GM23338 (cell line): ENCODE measurements at regions not wholly inside any gene's neighbourhood (a gene's known extent, or its start where the extent isn't known, plus 50 kb on each side); places are given as distances from the start of the nearest gene placed in this dataset.

Experiments
- ATAC-seq: fragments of 200-7000 bp; cut with Tn5 transposase; 3 replicates; pipeline ENCODE4 v1.9.1; 2020
- DNase-seq: peaks from one replicate; pipeline ENCODE4 v3.0.0-alpha.2; 2015; ENCODE audit warnings: low spot score
- H2AFZ ChIP-seq: fragments of 200-600 bp; sonication (generic); 2 replicates; pipeline ENCODE4 v1.8.0; 2016; ENCODE audit warnings: antibody characterized with exemption, mild to moderate bottlenecking, moderate library complexity
- H3F3A ChIP-seq: fragments of 200-600 bp; sonication (generic); replicated peaks from 2 replicates; pipeline ENCODE4 v1.8.0; 2017; ENCODE audit warnings: antibody characterized with exemption, mixed run types, low read depth
- H3K27ac ChIP-seq: fragments of 200-600 bp; sonication (generic); 2 replicates; pipeline ENCODE4 v1.6.1; 2016; ENCODE audit warnings: low read depth
- H3K27me3 ChIP-seq: fragments of 200-600 bp; sonication (generic); 2 replicates; pipeline ENCODE4 v1.8.0; 2016; ENCODE audit warnings: mild to moderate bottlenecking, mixed run types, moderate library complexity; ENCODE audit not compliant: insufficient read depth
- H3K36me3 ChIP-seq: fragments of 200-600 bp; sonication (generic); 2 replicates; pipeline ENCODE4 v1.8.0; 2016; ENCODE audit warnings: mild to moderate bottlenecking; ENCODE audit not compliant: insufficient read depth
- H3K4me1 ChIP-seq: fragments of 200-600 bp; sonication (generic); 2 replicates; pipeline ENCODE4 v1.8.0; 2016; ENCODE audit warnings: mild to moderate bottlenecking, moderate library complexity; ENCODE audit not compliant: insufficient read depth
- H3K4me2 ChIP-seq: fragments of 200-600 bp; sonication (generic); 2 replicates; pipeline ENCODE4 v1.7.1; 2017; ENCODE audit warnings: mixed run types
- H3K4me3 ChIP-seq: fragments of 200-600 bp; sonication (generic); 2 replicates; pipeline ENCODE4 v1.6.1; 2016; ENCODE audit warnings: mixed run types
- H3K79me2 ChIP-seq: fragments of 200-600 bp; sonication (generic); replicated peaks from 2 replicates; pipeline ENCODE4 v1.8.0; 2017; ENCODE audit warnings: mild to moderate bottlenecking; ENCODE audit not compliant: insufficient read depth
- H3K9me2 ChIP-seq: fragments of 200-600 bp; sonication (generic); 2 replicates; pipeline ENCODE4 v1.8.0; 2017; ENCODE audit not compliant: insufficient read depth
- H4K20me1 ChIP-seq: fragments of 200-600 bp; sonication (generic); replicated peaks from 2 replicates; pipeline ENCODE4 v1.8.0; 2017; ENCODE audit warnings: mild to moderate bottlenecking; ENCODE audit not compliant: insufficient read depth
- H3K27ac Mint-ChIP-seq: 2 replicates; pipeline ENCODE4 v1.8.0; 2020; ENCODE audit warnings: inconsistent platforms, mild to moderate bottlenecking, moderate library complexity, mixed read lengths
- H3K27me3 Mint-ChIP-seq: 3 replicates; pipeline ENCODE4 v1.8.0; 2022; ENCODE audit warnings: low read depth, mild to moderate bottlenecking, moderate library complexity, mixed read lengths, inconsistent platforms; ENCODE audit not compliant: insufficient read depth, poor library complexity
- H3K36me3 Mint-ChIP-seq: 3 replicates; pipeline ENCODE4 v1.8.0; 2021; ENCODE audit warnings: low read depth, mild to moderate bottlenecking, inconsistent platforms, moderate library complexity, mixed read lengths
- H3K4me1 Mint-ChIP-seq: 3 replicates; pipeline ENCODE4 v1.8.0; 2020; ENCODE audit warnings: mild to moderate bottlenecking, inconsistent platforms, mixed read lengths
- H3K4me3 Mint-ChIP-seq: 3 replicates; pipeline ENCODE4 v1.8.0; 2021; ENCODE audit warnings: moderate library complexity, mild to moderate bottlenecking, inconsistent platforms, mixed read lengths
- H3K9me3 Mint-ChIP-seq: 3 replicates; pipeline ENCODE4 v1.8.0; 2020; ENCODE audit warnings: moderate library complexity, mild to moderate bottlenecking, inconsistent platforms, mixed read lengths
- CREB1 ChIP-seq: fragments of 250-450 bp; sonication (Bioruptor Pico); IDR thresholded peaks from 2 replicates; pipeline ENCODE4 v1.5.0; 2020; ENCODE audit warnings: low read depth, mild to moderate bottlenecking, moderate library complexity
- EZH2 ChIP-seq: fragments of 200-600 bp; sonication (generic); IDR thresholded peaks from one replicate; pipeline ENCODE4 v1.8.0; 2017; ENCODE audit warnings: antibody characterized with exemption, mild to moderate bottlenecking, low read depth; ENCODE audit not compliant: unreplicated experiment
- JUNB ChIP-seq: IDR thresholded peaks from one replicate; pipeline ENCODE4 v1.6.1; 2016; ENCODE audit warnings: antibody characterized with exemption; ENCODE audit not compliant: unreplicated experiment
- POLR2AphosphoS5 ChIP-seq: IDR thresholded peaks from 2 replicates; pipeline ENCODE4 v1.6.1; 2016; ENCODE audit warnings: antibody characterized with exemption, low read depth
- STAT1 ChIP-seq: IDR thresholded peaks from one replicate; pipeline ENCODE4 v1.6.1; 2016; ENCODE audit warnings: antibody characterized with exemption; ENCODE audit not compliant: unreplicated experiment
- ZNF114 ChIP-seq: fragments of 250-450 bp; sonication (Bioruptor Pico); IDR thresholded peaks from 2 replicates; pipeline ENCODE4 v1.5.0; 2020; ENCODE audit warnings: mild to moderate bottlenecking, moderate library complexity
- TF ChIP-seq, protein P1 (sequence below), 2 experiments: fragments of 200-600 bp in 1 of 2; sonication (generic) in 1 of 2; conservative IDR thresholded peaks; 2 replicates each; pipeline versions ENCODE4 v1.5.1 to v1.6.1; 2016 to 2017; ENCODE audit warnings: antibody characterized with exemption in 2 of 2, low read depth in 2 of 2, mild to moderate bottlenecking in 2 of 2, moderate library complexity in 1 of 2
- TF ChIP-seq, protein P2 (sequence below): IDR thresholded peaks from 2 replicates; pipeline ENCODE4 v1.6.1; 2016; ENCODE audit warnings: antibody characterized with exemption
- TF ChIP-seq, protein P3 (sequence below): IDR thresholded peaks from one replicate; pipeline ENCODE4 v1.6.1; 2018; ENCODE audit warnings: antibody characterized with exemption; ENCODE audit not compliant: unreplicated experiment
- TF ChIP-seq, protein P4 (sequence below): fragments of 250-450 bp; sonication (Bioruptor Pico); IDR thresholded peaks from 2 replicates; pipeline ENCODE4 v1.5.0; 2020; ENCODE audit warnings: mild to moderate bottlenecking, moderate library complexity

DNA sequence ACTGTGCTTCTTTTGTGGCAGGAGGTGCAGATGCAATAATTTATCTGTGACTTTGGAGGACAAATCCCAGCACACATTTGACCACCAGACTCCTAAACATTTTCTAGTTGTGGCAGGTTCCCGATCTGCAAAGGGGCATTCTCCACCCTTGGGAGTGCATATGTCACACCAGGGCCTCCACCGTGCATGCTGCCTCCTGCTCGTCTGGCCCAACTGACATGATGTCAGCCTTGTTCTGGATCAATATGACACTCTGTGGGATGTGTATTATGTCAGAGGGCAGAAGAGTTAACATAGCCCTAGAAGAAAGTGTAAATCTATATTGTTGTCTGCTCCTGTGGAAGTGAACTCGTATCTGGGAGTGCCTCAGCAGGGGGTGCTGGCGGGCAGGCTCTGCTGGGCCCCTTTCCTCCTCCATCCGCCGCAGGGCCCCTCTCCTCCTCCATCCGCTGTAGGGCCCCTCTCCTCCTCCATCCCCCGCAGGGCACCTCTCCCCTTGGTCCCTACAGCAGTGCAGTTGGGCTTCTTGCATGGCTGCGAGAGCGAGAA, 97.7 kb upstream of the PPP1R26 start (continued):
- TF ChIP-seq, protein P1, sequence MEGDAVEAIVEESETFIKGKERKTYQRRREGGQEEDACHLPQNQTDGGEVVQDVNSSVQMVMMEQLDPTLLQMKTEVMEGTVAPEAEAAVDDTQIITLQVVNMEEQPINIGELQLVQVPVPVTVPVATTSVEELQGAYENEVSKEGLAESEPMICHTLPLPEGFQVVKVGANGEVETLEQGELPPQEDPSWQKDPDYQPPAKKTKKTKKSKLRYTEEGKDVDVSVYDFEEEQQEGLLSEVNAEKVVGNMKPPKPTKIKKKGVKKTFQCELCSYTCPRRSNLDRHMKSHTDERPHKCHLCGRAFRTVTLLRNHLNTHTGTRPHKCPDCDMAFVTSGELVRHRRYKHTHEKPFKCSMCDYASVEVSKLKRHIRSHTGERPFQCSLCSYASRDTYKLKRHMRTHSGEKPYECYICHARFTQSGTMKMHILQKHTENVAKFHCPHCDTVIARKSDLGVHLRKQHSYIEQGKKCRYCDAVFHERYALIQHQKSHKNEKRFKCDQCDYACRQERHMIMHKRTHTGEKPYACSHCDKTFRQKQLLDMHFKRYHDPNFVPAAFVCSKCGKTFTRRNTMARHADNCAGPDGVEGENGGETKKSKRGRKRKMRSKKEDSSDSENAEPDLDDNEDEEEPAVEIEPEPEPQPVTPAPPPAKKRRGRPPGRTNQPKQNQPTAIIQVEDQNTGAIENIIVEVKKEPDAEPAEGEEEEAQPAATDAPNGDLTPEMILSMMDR (conservative IDR thresholded peaks at IDR 0.05; ENCODE audit: low read depth in 2 of 2): no peak

DNA sequence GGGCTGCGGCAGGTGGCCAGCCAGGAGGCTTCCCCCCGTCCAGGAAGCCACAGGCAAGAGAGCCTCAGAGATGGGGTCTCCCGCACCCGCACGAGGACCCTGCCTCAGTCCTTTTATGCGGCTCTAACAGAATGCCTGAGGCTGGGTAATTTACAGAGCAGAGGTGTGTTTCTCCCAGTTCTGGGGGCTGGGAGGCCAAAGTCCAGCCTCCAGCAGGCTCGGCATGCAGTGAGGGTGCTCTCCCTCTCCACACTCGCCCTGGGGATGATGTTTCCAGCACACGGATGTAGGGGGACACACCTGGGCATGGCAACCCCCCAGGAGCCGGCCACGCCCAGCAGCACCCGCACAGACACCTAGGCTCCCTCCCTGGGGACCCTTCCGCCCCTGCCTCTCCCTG, 95.4 kb upstream of the PPP1R26 start:
- DNase-seq: no peak
- Histone ChIP-seq H4K20me1 (no peaks in the 10 kb centered on the region), H3K4me3 (no peak overlapping the region), H3F3A (no peaks in the 10 kb centered on the region), H3K27me3 (no peaks in the 10 kb centered on the region), H3K9me2 (no peaks in the 10 kb centered on the region), H3K27ac (no peak overlapping the region), H3K4me2 (no peak overlapping the region), H3K4me1 (no peaks in the 10 kb centered on the region), H3K79me2 (no peaks in the 10 kb centered on the region), H2AFZ (no peak overlapping the region), H3K36me3 (no peaks in the 10 kb centered on the region)
- no peaks in the 10 kb centered on the region for H3K4me1 Mint-ChIP-seq
- peaks cover 6% of the 10 kb centered on the region for H3K27me3 Mint-ChIP-seq
- no peak overlapping the region for H3K4me3 Mint-ChIP-seq
- no peak for ATAC-seq
- H3K27ac Mint-ChIP-seq: no peak overlapping the region
- peaks cover 8% of the 10 kb centered on the region; the same call in 1 of the 3 replicates for H3K9me3 Mint-ChIP-seq
- H3K36me3 Mint-ChIP-seq: no peaks in the 10 kb centered on the region; the same call in 1 of the 3 replicates
- TF ChIP-seq, protein P2, sequence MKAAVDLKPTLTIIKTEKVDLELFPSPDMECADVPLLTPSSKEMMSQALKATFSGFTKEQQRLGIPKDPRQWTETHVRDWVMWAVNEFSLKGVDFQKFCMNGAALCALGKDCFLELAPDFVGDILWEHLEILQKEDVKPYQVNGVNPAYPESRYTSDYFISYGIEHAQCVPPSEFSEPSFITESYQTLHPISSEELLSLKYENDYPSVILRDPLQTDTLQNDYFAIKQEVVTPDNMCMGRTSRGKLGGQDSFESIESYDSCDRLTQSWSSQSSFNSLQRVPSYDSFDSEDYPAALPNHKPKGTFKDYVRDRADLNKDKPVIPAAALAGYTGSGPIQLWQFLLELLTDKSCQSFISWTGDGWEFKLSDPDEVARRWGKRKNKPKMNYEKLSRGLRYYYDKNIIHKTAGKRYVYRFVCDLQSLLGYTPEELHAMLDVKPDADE: no peak
- TF ChIP-seq ZNF114 (no peak), CREB1 (CRISPR knock-in tag) (no peak), POLR2AphosphoS5 (no peak), STAT1 (no peak), EZH2 (no peak), JUNB (no peak)
- TF ChIP-seq, protein P3, sequence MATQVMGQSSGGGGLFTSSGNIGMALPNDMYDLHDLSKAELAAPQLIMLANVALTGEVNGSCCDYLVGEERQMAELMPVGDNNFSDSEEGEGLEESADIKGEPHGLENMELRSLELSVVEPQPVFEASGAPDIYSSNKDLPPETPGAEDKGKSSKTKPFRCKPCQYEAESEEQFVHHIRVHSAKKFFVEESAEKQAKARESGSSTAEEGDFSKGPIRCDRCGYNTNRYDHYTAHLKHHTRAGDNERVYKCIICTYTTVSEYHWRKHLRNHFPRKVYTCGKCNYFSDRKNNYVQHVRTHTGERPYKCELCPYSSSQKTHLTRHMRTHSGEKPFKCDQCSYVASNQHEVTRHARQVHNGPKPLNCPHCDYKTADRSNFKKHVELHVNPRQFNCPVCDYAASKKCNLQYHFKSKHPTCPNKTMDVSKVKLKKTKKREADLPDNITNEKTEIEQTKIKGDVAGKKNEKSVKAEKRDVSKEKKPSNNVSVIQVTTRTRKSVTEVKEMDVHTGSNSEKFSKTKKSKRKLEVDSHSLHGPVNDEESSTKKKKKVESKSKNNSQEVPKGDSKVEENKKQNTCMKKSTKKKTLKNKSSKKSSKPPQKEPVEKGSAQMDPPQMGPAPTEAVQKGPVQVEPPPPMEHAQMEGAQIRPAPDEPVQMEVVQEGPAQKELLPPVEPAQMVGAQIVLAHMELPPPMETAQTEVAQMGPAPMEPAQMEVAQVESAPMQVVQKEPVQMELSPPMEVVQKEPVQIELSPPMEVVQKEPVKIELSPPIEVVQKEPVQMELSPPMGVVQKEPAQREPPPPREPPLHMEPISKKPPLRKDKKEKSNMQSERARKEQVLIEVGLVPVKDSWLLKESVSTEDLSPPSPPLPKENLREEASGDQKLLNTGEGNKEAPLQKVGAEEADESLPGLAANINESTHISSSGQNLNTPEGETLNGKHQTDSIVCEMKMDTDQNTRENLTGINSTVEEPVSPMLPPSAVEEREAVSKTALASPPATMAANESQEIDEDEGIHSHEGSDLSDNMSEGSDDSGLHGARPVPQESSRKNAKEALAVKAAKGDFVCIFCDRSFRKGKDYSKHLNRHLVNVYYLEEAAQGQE: no peak
- TF ChIP-seq, protein P1 (conservative IDR thresholded peaks at IDR 0.05; ENCODE audit: low read depth in 2 of 2): no peak
- TF ChIP-seq, protein P4, sequence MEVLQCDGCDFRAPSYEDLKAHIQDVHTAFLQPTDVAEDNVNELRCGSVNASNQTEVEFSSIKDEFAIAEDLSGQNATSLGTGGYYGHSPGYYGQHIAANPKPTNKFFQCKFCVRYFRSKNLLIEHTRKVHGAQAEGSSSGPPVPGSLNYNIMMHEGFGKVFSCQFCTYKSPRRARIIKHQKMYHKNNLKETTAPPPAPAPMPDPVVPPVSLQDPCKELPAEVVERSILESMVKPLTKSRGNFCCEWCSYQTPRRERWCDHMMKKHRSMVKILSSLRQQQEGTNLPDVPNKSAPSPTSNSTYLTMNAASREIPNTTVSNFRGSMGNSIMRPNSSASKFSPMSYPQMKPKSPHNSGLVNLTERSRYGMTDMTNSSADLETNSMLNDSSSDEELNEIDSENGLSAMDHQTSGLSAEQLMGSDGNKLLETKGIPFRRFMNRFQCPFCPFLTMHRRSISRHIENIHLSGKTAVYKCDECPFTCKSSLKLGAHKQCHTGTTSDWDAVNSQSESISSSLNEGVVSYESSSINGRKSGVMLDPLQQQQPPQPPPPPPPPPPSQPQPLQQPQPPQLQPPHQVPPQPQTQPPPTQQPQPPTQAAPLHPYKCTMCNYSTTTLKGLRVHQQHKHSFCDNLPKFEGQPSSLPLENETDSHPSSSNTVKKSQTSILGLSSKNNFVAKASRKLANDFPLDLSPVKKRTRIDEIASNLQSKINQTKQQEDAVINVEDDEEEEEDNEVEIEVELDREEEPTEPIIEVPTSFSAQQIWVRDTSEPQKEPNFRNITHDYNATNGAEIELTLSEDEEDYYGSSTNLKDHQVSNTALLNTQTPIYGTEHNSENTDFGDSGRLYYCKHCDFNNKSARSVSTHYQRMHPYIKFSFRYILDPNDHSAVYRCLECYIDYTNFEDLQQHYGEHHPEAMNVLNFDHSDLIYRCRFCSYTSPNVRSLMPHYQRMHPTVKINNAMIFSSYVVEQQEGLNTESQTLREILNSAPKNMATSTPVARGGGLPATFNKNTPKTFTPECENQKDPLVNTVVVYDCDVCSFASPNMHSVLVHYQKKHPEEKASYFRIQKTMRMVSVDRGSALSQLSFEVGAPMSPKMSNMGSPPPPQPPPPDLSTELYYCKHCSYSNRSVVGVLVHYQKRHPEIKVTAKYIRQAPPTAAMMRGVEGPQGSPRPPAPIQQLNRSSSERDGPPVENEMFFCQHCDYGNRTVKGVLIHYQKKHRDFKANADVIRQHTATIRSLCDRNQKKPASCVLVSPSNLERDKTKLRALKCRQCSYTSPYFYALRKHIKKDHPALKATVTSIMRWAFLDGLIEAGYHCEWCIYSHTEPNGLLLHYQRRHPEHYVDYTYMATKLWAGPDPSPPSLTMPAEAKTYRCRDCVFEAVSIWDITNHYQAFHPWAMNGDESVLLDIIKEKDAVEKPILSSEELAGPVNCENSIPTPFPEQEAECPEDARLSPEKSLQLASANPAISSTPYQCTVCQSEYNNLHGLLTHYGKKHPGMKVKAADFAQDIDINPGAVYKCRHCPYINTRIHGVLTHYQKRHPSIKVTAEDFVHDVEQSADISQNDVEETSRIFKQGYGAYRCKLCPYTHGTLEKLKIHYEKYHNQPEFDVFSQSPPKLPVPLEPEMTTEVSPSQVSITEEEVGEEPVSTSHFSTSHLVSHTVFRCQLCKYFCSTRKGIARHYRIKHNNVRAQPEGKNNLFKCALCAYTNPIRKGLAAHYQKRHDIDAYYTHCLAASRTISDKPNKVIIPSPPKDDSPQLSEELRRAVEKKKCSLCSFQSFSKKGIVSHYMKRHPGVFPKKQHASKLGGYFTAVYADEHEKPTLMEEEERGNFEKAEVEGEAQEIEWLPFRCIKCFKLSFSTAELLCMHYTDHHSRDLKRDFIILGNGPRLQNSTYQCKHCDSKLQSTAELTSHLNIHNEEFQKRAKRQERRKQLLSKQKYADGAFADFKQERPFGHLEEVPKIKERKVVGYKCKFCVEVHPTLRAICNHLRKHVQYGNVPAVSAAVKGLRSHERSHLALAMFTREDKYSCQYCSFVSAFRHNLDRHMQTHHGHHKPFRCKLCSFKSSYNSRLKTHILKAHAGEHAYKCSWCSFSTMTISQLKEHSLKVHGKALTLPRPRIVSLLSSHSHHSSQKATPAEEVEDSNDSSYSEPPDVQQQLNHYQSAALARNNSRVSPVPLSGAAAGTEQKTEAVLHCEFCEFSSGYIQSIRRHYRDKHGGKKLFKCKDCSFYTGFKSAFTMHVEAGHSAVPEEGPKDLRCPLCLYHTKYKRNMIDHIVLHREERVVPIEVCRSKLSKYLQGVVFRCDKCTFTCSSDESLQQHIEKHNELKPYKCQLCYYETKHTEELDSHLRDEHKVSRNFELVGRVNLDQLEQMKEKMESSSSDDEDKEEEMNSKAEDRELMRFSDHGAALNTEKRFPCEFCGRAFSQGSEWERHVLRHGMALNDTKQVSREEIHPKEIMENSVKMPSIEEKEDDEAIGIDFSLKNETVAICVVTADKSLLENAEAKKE: no peak
